ENCODE measurements at regions not wholly inside any gene's neighbourhood (a gene's known extent, or its start where the extent isn't known, plus 50 kb on each side); places are given as distances from the start of the nearest gene placed in this dataset.

GRCh38 chr2:71773218-71773617 lies 319.9 kb downstream of the DYSF start:
- Histone ChIP-seq H3K27ac (no peak overlapping the region), H3K4me3 (no peak overlapping the region), H3K27me3 (replicated peaks in 1 of 7) (no peaks in the 10 kb centered on the region), H3K36me3 (no peaks in the 10 kb centered on the region), H3K4me1 (no peaks in the 10 kb centered on the region), H3K9me3 (peaks cover 0 to 13% (median 4%) of the 10 kb centered on the region in 8 donors)
- intact Hi-C loops (cut with DNase I; ENCODE audit: low total_unique reads) = no loop called here
- DNase-seq = no peak
- no peak for TF ChIP-seq POLR2AphosphoS5 (IDR thresholded peaks at IDR 0.05)
- TF ChIP-seq CTCF (IDR thresholded peaks at IDR 0.05 in 8 of 11, conservative IDR thresholded peaks at IDR 0.05 in 3 of 11) = no peak
- TF ChIP-seq POLR2A (IDR thresholded peaks at IDR 0.05) = no peak
- 90 to 96% (median 96%) methylated on average over 3 of the region's 3 CpGs for WGBS, 5 donors

- peaks cover 0 to 13% (median 4%) of the 10 kb centered on the region in 8 donors for H3K9me3 ChIP-seq
- 94 to 99% (median 95%) methylated on average over 4 of the region's 4 CpGs for WGBS, 5 donors
- no peaks in the 10 kb centered on the region for H3K4me1 ChIP-seq
- H3K27ac ChIP-seq = no peak overlapping the region
- no peaks in the 10 kb centered on the region for H3K27me3 ChIP-seq (replicated peaks in 1 of 7)
- intact Hi-C loops (cut with DNase I; ENCODE audit: low total_unique reads) = no loop called here
- no peak overlapping the region for H3K4me3 ChIP-seq
- no peaks in the 10 kb centered on the region for H3K36me3 ChIP-seq
- DNase-seq = no peak
- TF ChIP-seq CTCF (IDR thresholded peaks at IDR 0.05 in 8 of 11, conservative IDR thresholded peaks at IDR 0.05 in 3 of 11) (no peak), POLR2A (IDR thresholded peaks at IDR 0.05) (no peak), POLR2AphosphoS5 (IDR thresholded peaks at IDR 0.05) (no peak)
Observed at GRCh38 chr2:71772510-71773172, 319.3 kb downstream of the DYSF start.

GRCh38 chr2:71767663-71768062 lies 314.3 kb downstream of the DYSF start:
- Histone ChIP-seq H3K27me3 (replicated peaks in 1 of 7) (no peaks in the 10 kb centered on the region), H3K4me3 (no peak overlapping the region), H3K4me1 (no peaks in the 10 kb centered on the region), H3K36me3 (no peaks in the 10 kb centered on the region), H3K9me3 (peaks cover 0 to 13% (median 4%) of the 10 kb centered on the region in 8 donors), H3K27ac (no peak overlapping the region)
- intact Hi-C loops (cut with DNase I; ENCODE audit: low total_unique reads) = no loop called here
- DNase-seq = no peak
- WGBS, 5 donors = 83 to 100% (median 96%) methylated on average over 1 of the region's 1 CpG
- TF ChIP-seq POLR2AphosphoS5 (IDR thresholded peaks at IDR 0.05) (no peak), POLR2A (IDR thresholded peaks at IDR 0.05) (no peak), CTCF (IDR thresholded peaks at IDR 0.05 in 8 of 11, conservative IDR thresholded peaks at IDR 0.05 in 3 of 11) (no peak)

- TF ChIP-seq POLR2AphosphoS5 (IDR thresholded peaks at IDR 0.05) = no peak
- no peak for TF ChIP-seq CTCF (IDR thresholded peaks at IDR 0.05 in 8 of 11, conservative IDR thresholded peaks at IDR 0.05 in 3 of 11)
- no peak for TF ChIP-seq POLR2A (IDR thresholded peaks at IDR 0.05)
- WGBS, 5 donors = 78 to 89% (median 82%) methylated on average over 6 of the region's 6 CpGs
- Histone ChIP-seq H3K27ac (no peak overlapping the region), H3K9me3 (no peaks in the 10 kb centered on the region), H3K4me3 (no peak overlapping the region), H3K27me3 (replicated peaks in 1 of 7) (peaks cover 0 to 5% (median 0%) of the 10 kb centered on the region in 7 donors), H3K36me3 (no peaks in the 10 kb centered on the region), H3K4me1 (no peaks in the 10 kb centered on the region)
- intact Hi-C loops (cut with DNase I; ENCODE audit: low total_unique reads) = no loop called here
- no peak for DNase-seq
Observed at GRCh38 chr2:71759060-71759459, 305.7 kb downstream of the DYSF start.

Measured in spleen (tissue), 11 donors.